T-helper 2 cell (primary cell): ENCODE measurements at regions not wholly inside any gene's neighbourhood (a gene's known extent, or its start where the extent isn't known, plus 50 kb on each side); places are given as distances from the start of the nearest gene placed in this dataset.

ENCODE experiments used
- DNase-seq, 5 experiments: peaks; one replicate each; pipeline versions ENCODE4 v3.0.0 to v3.0.0-alpha.2; 2012 to 2022

DNA sequence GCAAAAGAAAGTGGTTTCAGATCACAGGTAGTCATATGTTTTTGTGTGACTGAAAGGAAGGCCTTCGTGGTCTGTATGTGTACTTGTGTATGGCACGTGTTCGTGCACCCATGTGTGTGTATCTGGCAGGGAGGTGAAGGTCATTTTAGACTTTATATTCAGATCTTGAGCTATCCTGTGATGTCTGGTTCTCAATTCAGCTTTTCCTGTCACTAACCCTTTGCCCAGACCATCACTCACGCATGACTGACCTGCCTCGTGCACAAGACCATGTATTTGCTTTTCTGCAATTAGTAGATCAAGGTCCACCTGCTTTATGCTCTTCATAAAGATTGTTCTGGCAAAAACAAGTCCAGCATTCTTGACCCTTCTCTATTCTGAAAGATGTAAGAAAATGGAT lies 139.7 kb upstream of the MAF start:
- no peak for DNase-seq

DNA sequence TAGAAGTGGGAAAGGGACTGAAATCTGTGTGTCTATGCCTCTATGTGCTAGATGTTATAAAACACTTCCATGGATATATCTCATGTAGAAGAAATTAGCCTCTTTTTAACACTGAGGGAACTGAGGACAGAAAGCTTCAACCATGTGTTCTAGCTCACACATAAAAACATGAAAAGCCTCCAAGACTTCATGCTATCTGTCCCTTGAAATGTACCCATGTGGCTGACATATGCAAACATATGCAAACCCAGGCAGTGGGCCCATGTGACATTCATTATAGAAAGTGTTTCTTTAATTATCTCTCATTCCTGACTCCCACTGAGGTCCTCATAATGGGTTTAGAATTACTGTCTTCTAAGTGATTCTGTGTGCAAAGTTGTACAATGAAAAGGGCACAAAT lies 134.7 kb upstream of the MAF start:
- DNase-seq, result no peak

DNA sequence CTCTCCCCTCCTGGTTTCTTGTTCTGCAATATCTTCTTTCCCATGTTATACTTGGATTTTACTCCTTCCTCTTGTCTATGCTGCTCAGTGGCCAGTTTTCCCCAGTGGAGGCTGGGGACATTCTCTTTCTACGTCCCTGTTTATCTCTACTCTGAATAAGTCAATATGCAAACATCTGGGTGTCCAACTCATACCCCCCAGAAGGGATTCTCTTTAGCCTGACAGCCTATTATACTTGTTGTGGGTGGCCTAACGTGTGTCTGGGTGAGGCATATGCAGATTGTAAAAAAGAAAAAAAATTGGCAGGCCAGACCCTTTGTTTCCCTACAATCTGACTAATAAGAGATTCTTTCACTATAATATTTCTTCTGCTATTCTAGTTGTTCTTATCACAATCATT lies 134.2 kb upstream of the MAF start:
- no peak for DNase-seq

DNA sequence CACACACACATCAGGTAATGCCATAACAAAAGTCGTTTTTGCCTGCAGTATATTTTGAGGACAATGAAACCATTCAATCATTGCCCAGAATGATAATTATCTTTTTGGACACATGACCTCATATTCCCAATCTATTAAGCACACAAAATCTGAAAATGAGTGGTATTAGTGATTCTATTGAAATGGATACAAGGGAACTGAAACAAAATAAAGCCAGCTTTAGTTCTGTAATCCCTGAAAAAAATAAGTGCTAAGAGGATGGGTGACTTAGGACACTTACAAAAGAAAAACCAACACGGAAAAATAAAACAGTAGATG lies 128.3 kb upstream of the MAF start:
- DNase-seq, result no peak

DNA sequence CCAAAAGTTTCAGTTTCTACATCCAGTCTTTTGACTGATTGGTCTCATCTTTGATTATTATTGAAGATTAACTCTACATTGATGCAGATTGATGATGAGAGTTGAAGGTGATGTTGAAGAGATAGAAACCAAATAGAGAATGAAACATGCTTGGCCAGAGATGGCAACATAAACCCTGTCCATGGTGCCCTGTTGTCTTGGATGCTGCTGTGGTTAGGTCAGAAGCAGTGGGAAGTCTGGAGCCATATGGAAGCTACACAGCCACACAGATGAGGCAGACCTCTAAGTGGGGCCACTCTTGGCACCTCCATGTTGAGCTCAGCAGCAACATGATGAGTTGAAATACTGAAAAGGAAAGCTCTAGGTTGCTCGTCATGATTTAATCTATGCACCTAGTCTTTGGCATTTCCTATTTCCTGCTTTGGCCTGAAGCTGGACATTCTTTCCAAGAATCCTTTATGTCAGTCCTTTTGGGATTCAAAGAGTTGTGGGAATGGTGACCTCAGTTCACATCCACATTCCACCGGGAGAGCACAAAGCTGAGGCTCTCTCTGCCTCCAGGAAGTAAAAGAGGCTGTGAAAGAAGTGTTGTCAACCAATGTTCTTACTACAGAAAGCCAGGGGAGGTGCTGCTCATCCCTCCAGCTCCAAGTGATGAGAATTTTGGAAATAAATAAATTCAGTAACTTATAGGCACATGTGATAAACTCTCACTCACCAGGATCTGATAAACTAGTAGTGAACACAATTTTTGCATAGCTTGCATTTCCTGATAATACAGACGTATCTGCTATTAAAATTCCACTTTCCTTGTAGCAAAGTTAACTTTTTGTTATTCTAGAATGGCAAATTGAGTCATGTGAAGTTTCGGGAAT lies 127.7 kb upstream of the MAF start:
- no peak for DNase-seq

DNA sequence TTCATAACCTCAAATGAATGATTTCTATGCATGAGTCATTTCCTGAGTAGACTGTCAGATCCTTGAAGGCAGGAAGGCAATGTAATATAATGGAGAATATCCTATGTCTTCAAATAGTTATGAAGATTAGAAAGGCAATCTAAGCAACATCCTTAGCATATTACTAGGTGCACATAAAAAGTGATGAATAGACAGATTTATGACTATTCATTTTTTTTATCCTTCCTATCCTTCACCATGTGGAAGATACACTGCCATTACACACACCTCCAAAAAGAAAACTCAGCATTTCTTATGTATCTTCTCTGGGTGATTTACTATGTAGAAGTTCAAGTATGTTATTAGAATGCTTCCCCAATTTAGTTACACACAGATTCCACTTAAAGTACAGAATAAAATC lies 126.4 kb upstream of the MAF start:
- DNase-seq, result no peak

DNA sequence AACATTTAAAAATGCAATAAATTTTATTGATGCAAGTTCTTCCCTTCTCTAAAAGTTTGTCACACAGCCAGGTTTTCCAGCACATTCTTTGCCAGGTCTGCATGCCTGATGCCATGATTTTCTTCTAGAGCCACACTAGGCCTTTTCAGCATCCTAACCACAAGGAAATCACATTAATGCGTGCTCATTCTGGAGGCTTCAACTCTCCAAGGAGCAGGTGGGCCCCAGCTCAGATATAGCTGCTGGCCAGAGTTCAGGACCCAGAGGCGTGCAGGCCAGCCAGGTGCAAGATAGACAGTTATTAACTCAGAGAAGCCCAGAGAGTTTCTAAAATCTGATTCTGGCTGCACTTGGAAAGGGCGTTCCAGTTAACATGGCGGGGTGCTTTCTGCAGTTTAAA lies 124.5 kb upstream of the MAF start:
- DNase-seq, result no peak

DNA sequence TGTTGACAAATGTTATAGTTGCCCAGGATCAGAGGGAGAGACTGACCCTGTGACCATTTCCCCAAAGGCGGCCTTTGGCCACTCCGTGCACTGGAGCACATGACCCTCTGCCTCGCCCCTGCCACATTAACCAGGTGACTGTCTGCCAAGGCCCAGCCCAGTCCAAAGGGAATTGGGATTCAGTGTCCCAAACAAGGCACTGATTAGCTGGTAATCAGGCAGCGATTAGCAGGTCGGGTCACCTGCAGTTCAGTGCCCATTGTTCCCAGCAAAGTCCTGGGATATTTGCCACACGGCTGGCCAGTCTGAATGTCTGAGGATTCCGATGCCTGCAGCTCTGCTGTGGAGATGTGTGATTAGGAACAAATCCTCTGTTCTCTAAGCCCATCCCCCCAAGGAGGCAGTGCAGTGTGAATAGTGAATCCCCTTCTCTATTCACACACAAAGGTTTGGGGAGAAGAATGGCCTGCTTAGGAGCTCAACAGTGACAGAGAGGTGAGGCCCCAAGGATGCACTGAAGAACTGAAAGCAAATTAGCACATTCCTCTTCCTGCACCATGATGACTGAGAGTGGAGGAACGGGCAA lies 123.1 kb upstream of the MAF start:
- no peak for DNase-seq

DNA sequence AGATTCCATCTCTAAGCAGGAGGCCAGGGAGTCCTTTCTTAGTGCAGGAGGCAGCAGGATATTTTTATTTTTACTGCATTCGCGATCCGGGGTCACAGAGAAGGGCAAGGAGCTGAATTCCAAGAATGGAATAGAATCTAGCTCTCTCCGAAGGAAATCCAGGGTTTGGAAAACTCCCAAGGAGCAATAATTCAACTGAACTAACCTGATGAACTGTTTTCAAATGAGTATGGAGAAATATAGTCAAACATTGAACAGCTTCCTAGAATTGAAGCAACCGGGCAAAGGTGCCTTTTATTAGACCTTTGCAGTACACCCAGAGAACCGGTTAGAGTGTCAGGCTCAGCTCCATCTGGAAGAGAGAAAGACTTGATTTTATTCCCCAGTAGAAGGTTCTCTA lies 120.7 kb upstream of the MAF start:
- no peak for DNase-seq

DNA sequence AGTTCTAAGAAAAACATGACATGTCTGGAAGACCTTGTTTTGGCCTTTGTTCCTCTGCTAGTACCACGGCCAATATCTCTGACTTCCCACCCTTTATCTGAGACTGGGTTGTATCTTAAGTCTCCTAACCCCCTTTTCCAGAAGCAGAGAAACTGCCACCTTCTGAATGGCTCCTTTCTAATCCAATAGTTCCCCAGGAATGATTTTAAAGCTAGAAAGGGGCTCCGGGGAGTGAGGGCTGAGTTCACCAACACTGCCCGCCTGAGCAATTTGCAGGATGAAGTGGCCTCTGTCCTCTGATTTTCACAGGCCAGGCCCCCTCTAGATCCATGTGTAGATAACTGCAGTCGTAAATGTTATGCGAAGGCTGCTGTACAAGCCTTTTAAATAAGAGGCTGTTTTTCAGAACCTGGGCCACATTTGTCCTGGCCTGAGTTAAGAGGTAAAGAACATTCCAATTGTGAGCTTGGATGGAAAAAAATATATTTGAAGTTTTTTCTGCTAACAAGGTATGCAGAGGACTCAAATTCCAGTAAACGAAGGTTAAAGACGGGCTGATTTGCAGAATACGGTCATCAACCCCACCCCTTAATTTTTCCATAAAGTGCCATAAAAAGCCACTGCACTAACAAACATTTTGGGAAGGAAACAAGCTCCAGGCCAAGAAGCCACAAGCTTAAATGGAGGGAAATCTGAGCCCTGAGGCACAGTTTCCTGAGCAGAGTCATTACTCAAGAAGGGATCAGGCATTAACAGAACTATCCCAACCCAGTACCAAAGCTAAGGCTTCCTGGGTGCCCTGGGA lies 117.0 kb upstream of the MAF start:
- DNase-seq, result no peak

DNA sequence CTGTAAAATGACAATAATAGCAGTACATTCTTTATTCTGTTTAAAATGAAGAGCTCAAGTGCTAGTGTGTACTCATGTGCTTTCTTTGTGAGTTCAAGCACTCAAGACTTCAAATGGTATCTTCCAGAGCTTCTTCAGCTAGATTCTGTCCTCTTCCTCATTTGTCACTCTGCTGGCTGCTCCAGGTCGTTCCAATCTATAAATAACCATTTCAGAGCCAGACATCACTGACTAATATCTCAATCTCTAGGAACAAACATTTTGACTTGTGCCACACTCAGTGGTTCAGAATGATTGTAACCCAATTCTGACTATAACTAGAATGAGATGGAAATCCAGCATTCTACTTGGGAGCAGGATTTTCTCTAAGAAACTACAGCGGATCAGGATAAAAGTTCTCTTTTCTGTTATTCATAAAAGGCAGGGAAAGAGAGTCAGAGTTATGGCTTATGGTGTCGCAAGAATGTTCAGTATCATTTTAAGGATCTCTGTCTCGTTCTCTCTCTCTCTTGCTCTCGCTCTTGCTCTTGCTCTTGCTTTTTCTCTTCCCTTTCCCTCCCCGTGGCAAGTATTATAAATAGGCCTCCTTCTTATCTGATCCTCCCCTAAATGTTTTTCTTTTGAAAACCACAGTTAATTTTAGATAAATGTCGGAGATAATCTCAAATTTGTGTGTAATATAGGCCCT lies 116.3 kb upstream of the MAF start:
- peak in 1 of 5 experiments; percentile 82 for DNase-seq

DNA sequence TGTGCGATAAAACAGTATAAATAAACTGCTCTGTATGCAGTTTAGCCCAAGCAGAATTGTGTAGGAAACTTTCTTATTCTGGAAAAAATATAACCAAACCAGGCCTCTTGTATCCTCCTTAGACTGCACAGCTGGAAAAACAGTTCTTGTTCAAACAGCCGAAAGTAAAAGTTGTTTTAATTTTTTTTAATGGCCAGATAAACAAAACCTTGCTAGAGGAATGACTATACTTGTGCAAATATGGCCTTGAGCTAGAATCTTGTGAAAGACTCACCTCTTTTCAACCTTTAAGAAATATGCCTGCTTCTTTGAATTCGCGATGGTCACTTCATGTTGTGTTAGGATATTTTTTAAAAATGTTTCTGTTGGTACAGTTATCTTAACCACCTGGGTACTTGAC lies 114.5 kb upstream of the MAF start:
- DNase-seq, result no peak

DNA sequence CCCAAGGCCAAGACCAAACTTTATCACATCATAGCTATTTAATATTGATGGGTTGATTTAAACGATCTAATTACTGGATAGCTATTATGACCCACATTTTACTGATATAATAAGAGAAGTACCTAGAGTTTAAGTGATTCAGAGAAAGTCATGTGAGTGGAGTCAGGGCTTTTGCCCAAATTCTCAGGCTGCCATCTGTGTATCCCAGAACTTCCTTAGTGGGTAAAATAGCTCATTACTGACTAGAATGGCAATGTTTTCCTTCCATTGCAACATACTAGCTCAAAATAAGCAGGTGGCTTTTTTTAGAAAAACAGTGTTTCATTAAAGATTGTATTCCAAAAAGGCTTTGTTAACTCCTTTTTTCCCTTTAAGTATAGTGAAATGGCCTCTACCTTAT lies 113.9 kb upstream of the MAF start:
- no peak for DNase-seq

DNA sequence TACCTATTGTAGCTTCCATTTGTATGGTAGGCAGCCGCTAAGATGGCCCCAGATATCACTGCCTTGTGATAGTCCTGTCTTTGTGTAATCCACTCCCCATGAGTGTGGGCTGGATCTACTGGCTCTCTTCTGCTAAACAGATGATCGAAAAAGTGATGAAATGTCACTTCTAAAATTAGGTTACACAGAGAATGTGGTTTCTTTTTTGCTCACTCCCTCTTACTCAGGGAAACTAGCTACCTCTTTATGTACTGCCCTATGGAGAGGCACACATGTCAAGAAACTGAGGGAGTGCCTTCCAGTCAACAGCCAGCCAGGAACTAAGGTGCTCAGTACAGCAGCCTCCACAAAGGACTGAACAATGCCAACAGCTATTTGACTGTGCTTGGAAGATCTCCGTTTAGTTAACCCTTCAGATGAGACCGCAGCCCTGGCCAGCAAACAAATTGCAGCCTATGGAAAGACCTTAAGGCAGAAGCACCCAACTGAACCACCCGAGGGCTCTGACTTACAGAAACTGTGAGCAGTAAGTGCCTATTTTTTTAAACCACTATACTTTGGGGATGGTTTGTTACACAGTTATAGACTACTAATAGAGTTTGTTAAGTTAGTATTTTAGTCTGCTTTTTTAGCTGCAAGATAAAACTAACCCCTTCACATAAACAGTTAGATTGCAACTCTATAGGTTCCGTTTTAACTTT lies 113.2 kb upstream of the MAF start:
- no peak for DNase-seq

DNA sequence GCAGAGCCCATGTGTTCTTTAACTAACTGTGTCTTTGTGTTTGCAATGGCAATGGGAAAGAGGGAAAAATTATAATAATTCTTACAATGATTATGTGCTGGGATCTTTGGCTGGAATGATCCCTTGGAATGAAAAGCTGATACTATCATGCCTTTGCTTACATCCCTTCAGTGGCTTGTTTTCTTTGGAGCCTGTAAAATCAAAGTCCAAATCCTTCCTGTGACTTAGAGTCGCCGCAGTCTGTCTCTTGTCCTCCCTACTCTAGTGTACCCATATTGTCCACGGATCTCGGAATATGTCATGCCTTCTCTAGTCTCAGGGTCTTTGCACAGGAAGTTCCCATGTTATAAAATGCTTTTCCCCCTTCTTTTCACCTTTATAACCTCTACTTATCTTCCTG lies 111.7 kb upstream of the MAF start:
- no peak for DNase-seq

DNA sequence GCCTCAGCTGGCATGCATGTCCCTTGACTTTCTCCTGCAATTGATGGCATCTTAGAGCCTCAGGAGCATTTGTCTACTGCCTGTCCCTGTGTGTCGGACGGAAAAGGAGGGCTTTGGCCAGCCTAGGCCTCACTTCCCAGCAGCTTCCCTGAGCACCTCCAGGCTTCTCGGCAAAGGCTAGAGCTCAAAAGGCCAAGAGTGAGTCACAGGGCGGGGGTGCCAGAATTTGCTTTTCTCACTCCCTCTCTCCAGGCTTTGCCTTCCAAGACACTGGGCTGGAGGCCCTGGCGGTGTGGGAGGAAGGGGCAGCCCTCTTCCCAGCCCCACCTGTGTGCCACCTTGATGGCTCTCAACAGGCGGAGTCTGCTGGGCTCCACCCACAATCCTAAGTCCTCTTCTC lies 107.3 kb upstream of the MAF start:
- DNase-seq, result no peak

DNA sequence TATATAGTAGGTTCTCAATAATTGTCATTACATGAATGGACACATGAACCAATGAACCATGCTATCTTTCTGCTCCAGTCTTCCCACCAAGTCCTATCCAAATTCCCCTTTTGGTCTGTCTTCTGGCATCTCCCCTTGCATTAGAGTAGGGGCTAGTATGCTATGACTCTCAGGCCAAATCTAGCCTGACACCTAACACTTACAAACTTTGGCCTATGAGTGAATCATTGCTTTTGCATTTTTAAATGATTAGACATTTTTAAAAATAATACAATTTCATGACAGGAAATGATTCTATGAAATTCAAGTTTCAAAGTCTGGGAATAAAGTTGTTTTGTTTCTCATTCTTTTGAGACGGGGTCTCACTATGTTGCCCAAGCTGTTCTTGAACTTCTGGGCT lies 102.5 kb upstream of the MAF start:
- no peak for DNase-seq

DNA sequence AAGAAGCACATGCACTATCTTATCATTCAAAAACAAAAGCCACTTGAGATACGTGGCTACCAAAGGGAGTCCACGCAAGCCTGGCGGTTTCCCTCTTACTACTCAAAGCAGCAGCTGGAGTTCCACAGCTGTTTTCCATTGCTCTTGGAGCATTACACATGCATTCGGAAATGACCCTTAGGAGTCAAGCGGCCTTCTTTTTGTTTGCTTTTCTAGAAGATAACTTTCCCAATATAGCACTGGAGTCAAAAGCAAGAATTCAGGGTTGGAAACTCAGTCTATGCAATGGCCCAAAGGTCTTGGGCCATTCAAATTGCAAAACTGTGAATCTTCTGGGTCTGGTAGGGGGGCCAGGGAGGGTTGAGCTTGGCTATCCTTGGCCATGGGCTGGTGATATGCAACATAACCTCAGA lies 97.8 kb upstream of the MAF start:
- DNase-seq, result no peak

DNA sequence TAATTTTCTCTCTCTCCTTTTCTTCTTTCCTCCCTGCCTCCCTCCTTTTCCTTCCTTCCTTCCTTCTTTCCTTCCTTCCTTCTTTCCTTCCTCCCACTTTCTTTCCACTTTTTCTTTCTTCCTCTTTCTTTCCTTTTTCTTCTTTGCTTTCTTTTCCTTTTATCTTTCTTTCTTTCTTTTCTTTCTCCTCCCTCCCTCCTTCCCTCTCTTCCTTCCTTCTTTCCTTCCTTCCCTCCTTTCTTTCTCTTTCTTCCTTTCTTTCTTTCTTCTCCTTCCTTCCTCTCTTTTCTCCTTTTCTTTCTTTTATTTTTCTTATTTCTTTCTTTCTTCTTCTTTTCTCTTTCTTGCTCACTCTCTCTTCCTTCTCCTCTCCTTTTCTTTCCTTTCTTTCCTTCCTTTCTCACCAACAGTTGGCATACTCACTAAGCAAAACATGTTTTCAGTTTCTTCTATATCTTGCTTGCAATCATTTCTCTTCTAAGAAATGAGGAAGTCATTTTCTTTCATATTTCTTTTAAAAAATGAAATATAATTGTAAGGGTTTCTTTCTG lies 97.1 kb upstream of the MAF start:
- DNase-seq, result no peak

DNA sequence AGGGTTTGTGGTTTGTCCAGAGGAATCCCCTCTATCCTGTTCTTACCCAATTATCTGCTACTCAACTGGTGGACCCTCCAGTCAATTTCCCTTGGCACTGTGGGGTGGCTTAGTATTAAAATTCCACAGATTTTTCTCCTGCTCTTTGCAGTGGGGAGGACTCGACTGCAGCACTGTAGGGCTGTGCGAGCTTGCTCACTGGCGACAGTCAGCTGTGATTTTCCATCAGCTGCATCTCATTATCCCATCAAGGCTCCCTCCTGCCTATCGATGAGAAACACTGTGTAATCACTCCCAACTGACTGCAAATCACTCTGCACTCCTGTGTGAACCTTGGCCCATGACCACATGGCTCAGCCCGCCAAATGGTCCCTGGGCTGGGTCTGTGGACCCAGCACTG lies 90.5 kb upstream of the MAF start:
- no peak for DNase-seq

DNA sequence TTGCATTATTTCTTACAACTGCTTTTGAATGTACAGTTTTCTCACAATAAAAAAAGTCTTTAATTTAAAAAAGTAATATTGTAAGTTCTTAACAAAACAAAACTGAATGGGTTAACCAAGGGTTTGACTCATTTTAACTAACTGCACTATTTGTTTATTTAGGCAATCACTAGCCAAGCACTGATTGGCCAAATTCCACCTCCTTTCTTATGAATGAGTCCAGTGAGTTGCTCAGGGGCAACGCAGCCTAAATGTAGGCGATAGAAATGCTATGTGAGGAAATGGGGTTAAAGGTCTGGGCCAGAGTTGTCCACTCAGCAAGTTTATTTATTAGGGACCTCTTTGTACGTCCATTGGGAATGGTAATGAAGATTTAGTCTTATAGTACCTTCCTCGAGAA lies 89.6 kb upstream of the MAF start:
- DNase-seq, result no peak
